ENCODE measurements at regions not wholly inside any gene's neighbourhood (a gene's known extent, or its start where the extent isn't known, plus 50 kb on each side); places are given as distances from the start of the nearest gene placed in this dataset.
"Not testable (repeated sequence)": the region's sequence is repeated elsewhere in the genome, so short reads cannot be mapped to it uniquely, and the experiment has no call there.

GRCh38 chr2:223185638-223186037 lies 133.6 kb downstream of the KCNE4 start:
- Histone ChIP-seq H3K27me3 (no peaks in the 10 kb centered on the region), H3K4me1 (no peaks in the 10 kb centered on the region), H3K36me3 (no peaks in the 10 kb centered on the region), H3K9me3 (no peaks in the 10 kb centered on the region), H3K4me3 (no peak overlapping the region), H3K27ac (replicated peaks in 1 of 4) (no peak overlapping the region)
- no peak for DNase-seq (ENCODE audit: extremely low spot score)
- TF ChIP-seq EP300 (IDR thresholded peaks at IDR 0.05): no peak
- TF ChIP-seq POLR2A (IDR thresholded peaks at IDR 0.05; ENCODE audit: low read depth): no peak
- TF ChIP-seq POLR2AphosphoS5 (IDR thresholded peaks at IDR 0.05): no peak
- TF ChIP-seq, protein P1, sequence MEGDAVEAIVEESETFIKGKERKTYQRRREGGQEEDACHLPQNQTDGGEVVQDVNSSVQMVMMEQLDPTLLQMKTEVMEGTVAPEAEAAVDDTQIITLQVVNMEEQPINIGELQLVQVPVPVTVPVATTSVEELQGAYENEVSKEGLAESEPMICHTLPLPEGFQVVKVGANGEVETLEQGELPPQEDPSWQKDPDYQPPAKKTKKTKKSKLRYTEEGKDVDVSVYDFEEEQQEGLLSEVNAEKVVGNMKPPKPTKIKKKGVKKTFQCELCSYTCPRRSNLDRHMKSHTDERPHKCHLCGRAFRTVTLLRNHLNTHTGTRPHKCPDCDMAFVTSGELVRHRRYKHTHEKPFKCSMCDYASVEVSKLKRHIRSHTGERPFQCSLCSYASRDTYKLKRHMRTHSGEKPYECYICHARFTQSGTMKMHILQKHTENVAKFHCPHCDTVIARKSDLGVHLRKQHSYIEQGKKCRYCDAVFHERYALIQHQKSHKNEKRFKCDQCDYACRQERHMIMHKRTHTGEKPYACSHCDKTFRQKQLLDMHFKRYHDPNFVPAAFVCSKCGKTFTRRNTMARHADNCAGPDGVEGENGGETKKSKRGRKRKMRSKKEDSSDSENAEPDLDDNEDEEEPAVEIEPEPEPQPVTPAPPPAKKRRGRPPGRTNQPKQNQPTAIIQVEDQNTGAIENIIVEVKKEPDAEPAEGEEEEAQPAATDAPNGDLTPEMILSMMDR (IDR thresholded peaks at IDR 0.05): no peak
- intact Hi-C loops (cut with DNase I): no loop called here
- WGBS: 96% methylated on average over 4 of the region's 4 CpGs

GRCh38 chr2:223187256-223187655 lies 135.3 kb downstream of the KCNE4 start:
- WGBS: 94% methylated on average over 3 of the region's 3 CpGs
- TF ChIP-seq EP300 (IDR thresholded peaks at IDR 0.05) (no peak), POLR2A (IDR thresholded peaks at IDR 0.05; ENCODE audit: low read depth) (no peak), POLR2AphosphoS5 (IDR thresholded peaks at IDR 0.05) (no peak)
- TF ChIP-seq, protein P1 (IDR thresholded peaks at IDR 0.05): no peak

GRCh38 chr2:223190561-223191206 lies 138.7 kb downstream of the KCNE4 start:
- 68% methylated on average over 10 of the region's 10 CpGs for WGBS
- H3K4me3 ChIP-seq; H3K4me1 ChIP-seq; H3K36me3 ChIP-seq; DNase-seq (ENCODE audit: extremely low spot score); intact Hi-C loops (cut with DNase I); H3K27ac ChIP-seq (replicated peaks in 1 of 4); H3K9me3 ChIP-seq; H3K27me3 ChIP-seq: not testable (repeated sequence)

More at GRCh38 chr2:223187256-223187655, 135.3 kb downstream of the KCNE4 start:
- Histone ChIP-seq H3K27me3 (no peaks in the 10 kb centered on the region), H3K27ac (replicated peaks in 1 of 4) (no peak overlapping the region), H3K4me1 (no peaks in the 10 kb centered on the region), H3K36me3 (no peaks in the 10 kb centered on the region), H3K9me3 (no peaks in the 10 kb centered on the region), H3K4me3 (no peak overlapping the region)
- intact Hi-C loops (cut with DNase I): no loop called here
- DNase-seq (ENCODE audit: extremely low spot score): no peak

DNA sequence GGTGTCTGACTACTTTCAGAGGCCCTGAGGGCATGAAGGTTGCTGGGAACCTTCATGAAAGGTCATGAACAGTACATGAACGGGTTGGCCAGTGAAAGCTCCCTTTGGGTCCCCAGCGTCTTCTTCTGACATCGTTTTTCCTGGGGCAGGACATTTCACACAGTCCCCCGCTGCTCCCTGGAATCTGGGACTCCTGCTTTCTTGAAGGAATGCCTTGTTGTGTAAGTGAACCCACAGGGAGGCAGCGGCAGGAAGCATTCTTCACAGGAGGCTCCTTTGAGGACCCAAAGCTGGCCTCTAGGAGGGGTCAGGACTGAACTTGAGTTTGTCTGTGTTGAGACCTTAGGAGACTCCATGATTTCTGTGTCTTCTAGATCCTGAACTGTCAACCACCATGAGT lies 144.3 kb downstream of the KCNE4 start:
- TF ChIP-seq POLR2A (IDR thresholded peaks at IDR 0.05; ENCODE audit: low read depth) (no peak), POLR2AphosphoS5 (IDR thresholded peaks at IDR 0.05) (no peak), EP300 (IDR thresholded peaks at IDR 0.05) (no peak)
- TF ChIP-seq, protein P1 (IDR thresholded peaks at IDR 0.05): no peak
- H3K27ac ChIP-seq (replicated peaks in 1 of 4): no peak overlapping the region
- no peaks in the 10 kb centered on the region for H3K4me1 ChIP-seq
- no peaks in the 10 kb centered on the region for H3K36me3 ChIP-seq
- intact Hi-C loops (cut with DNase I): no loop called here
- WGBS: 77% methylated on average over 5 of the region's 5 CpGs
- DNase-seq (ENCODE audit: extremely low spot score): no peak
- no peaks in the 10 kb centered on the region for H3K27me3 ChIP-seq
- H3K4me3 ChIP-seq: no peak overlapping the region
- no peaks in the 10 kb centered on the region for H3K9me3 ChIP-seq

- WGBS: 87% methylated on average over 2 of the region's 2 CpGs
- no peak for DNase-seq (ENCODE audit: extremely low spot score)
Observed at GRCh38 chr2:223197046-223197445, 145.1 kb downstream of the KCNE4 start.

More at GRCh38 chr2:223197046-223197445, 145.1 kb downstream of the KCNE4 start:
- H3K36me3 ChIP-seq: no peaks in the 10 kb centered on the region
- no peak for TF ChIP-seq EP300 (IDR thresholded peaks at IDR 0.05)
- H3K4me1 ChIP-seq: no peaks in the 10 kb centered on the region
- H3K27ac ChIP-seq (replicated peaks in 1 of 4): no peak overlapping the region
- no peaks in the 10 kb centered on the region for H3K27me3 ChIP-seq
- intact Hi-C loops (cut with DNase I): no loop called here
- no peak overlapping the region for H3K4me3 ChIP-seq
- H3K9me3 ChIP-seq: no peaks in the 10 kb centered on the region
